ENCODE measurements at regions not wholly inside any gene's neighbourhood (a gene's known extent, or its start where the extent isn't known, plus 50 kb on each side); places are given as distances from the start of the nearest gene placed in this dataset.

- ATAC-seq (ENCODE audit: insufficient read depth, low FRiP score) (no peak), DNase-seq (peak; percentile 86 to 94 (median 90))
- Histone ChIP-seq H3K27ac (ENCODE audit: low read depth in 1 of 2, low read length in 1 of 2) (no peak overlapping the region), H3K4me1 (ENCODE audit: control insufficient read depth in 5 of 5, insufficient read depth in 5 of 5, low read length in 5 of 5) (peaks cover 0 to 21% (median 6%) of the 10 kb centered on the region in 5 donors), H3K9ac (ENCODE audit: insufficient read depth in 1 of 2, low read length in 2 of 2) (no peak overlapping the region), H3K36me3 (ENCODE audit: control insufficient read depth in 4 of 4, insufficient read depth in 4 of 4, low read length in 4 of 4) (peaks cover 0 to 45% (median 12%) of the 10 kb centered on the region in 4 donors), H3K27me3 (ENCODE audit: control insufficient read depth in 3 of 3, insufficient read depth in 3 of 3, low read length in 2 of 3) (no peaks in the 10 kb centered on the region), H3K4me3 (no peak overlapping the region), H3K9me3 (ENCODE audit: control insufficient read depth in 4 of 4, insufficient read depth in 3 of 4, low read length in 3 of 4) (no peaks in the 10 kb centered on the region)
- TF ChIP-seq CTCF (IDR thresholded peaks at IDR 0.05; ENCODE audit: control extremely low read depth, extremely low read depth) = no peak
- WGBS, 2 donors = 79 to 81% methylated on average over 27 of the region's 27 CpGs
Observed at GRCh38 chr12:124487066-124487833, 80.2 kb downstream of the NCOR2 start.

GRCh38 chr12:124486346-124486963 is 81.0 kb downstream of the NCOR2 start:
- no peak for TF ChIP-seq CTCF (IDR thresholded peaks at IDR 0.05; ENCODE audit: control extremely low read depth, extremely low read depth)
- ATAC-seq (ENCODE audit: insufficient read depth, low FRiP score) = no peak
- Histone ChIP-seq H3K36me3 (ENCODE audit: control insufficient read depth in 4 of 4, insufficient read depth in 4 of 4, low read length in 4 of 4) (peaks cover 0 to 47% (median 8%) of the 10 kb centered on the region in 4 donors), H3K27me3 (ENCODE audit: control insufficient read depth in 3 of 3, insufficient read depth in 3 of 3, low read length in 2 of 3) (no peaks in the 10 kb centered on the region), H3K9me3 (ENCODE audit: control insufficient read depth in 4 of 4, insufficient read depth in 3 of 4, low read length in 3 of 4) (no peaks in the 10 kb centered on the region), H3K4me3 (no peak overlapping the region), H3K9ac (ENCODE audit: insufficient read depth in 1 of 2, low read length in 2 of 2) (no peak overlapping the region), H3K27ac (ENCODE audit: low read depth in 1 of 2, low read length in 1 of 2) (no peak overlapping the region), H3K4me1 (ENCODE audit: control insufficient read depth in 5 of 5, insufficient read depth in 5 of 5, low read length in 5 of 5) (peaks cover 0 to 21% (median 6%) of the 10 kb centered on the region in 5 donors)
- 91 to 95% methylated on average over 25 to 26 of the region's 26 CpGs for WGBS, 2 donors
- no peak for DNase-seq

GRCh38 chr12:124485371-124485770 is 82.0 kb downstream of the NCOR2 start:
- Histone ChIP-seq H3K4me3 (no peak overlapping the region), H3K27ac (ENCODE audit: low read depth in 1 of 2, low read length in 1 of 2) (no peak overlapping the region), H3K27me3 (ENCODE audit: control insufficient read depth in 3 of 3, insufficient read depth in 3 of 3, low read length in 2 of 3) (no peaks in the 10 kb centered on the region), H3K9ac (ENCODE audit: insufficient read depth in 1 of 2, low read length in 2 of 2) (no peak overlapping the region), H3K4me1 (ENCODE audit: control insufficient read depth in 5 of 5, insufficient read depth in 5 of 5, low read length in 5 of 5) (peaks cover 0 to 26% (median 3%) of the 10 kb centered on the region in 5 donors), H3K36me3 (ENCODE audit: control insufficient read depth in 4 of 4, insufficient read depth in 4 of 4, low read length in 4 of 4) (peaks cover 0 to 52% (median 8%) of the 10 kb centered on the region in 4 donors), H3K9me3 (ENCODE audit: control insufficient read depth in 4 of 4, insufficient read depth in 3 of 4, low read length in 3 of 4) (no peaks in the 10 kb centered on the region)
- ATAC-seq (ENCODE audit: insufficient read depth, low FRiP score) = no peak
- no peak for DNase-seq
- no peak for TF ChIP-seq CTCF (IDR thresholded peaks at IDR 0.05; ENCODE audit: control extremely low read depth, extremely low read depth)
- WGBS, 2 donors = 89 to 91% methylated on average over 18 of the region's 18 CpGs
